Activated CD4-positive, alpha-beta T cell treated with anti-CD3 and anti-CD28 coated beads for 36 hours (primary cell): ENCODE measurements at regions not wholly inside any gene's neighbourhood (a gene's known extent, or its start where the extent isn't known, plus 50 kb on each side); places are given as distances from the start of the nearest gene placed in this dataset.

Source experiments
- ATAC-seq: fragments of 200-7000 bp; cut with Tn5 transposase; one replicate; pipeline ENCODE4 v1.10.0; 2021; ENCODE audit warnings: mild to moderate bottlenecking, moderate library complexity
- CTCF ChIA-PET: fragments of 350-600 bp; sonication (Branson Sonifier 250); formaldehyde crosslinking; loops from one replicate; lab custom pipeline; 2021; ENCODE audit warnings: antibody characterized with exemption; lab: Charles Lee
- POLR2A ChIA-PET: fragments of 350-600 bp; sonication (Branson Sonifier 250); formaldehyde crosslinking; loops from one replicate; lab custom pipeline; 2021; ENCODE audit warnings: antibody characterized with exemption, inconsistent platforms; lab: Charles Lee
- DNase-seq: peaks from one replicate; pipeline ENCODE4 v3.0.0-alpha.2; 2020
- H3K27ac Mint-ChIP-seq: one replicate; pipeline ENCODE4 v1.8.0; 2021; ENCODE audit warnings: mixed read lengths
- H3K27me3 Mint-ChIP-seq: one replicate; pipeline ENCODE4 v1.8.0; 2021; ENCODE audit warnings: mixed read lengths
- H3K36me3 Mint-ChIP-seq: one replicate; pipeline ENCODE4 v1.8.0; 2021; ENCODE audit warnings: low read depth, mixed read lengths
- H3K4me1 Mint-ChIP-seq: one replicate; pipeline ENCODE4 v1.8.0; 2021; ENCODE audit warnings: mixed read lengths
- H3K4me3 Mint-ChIP-seq: one replicate; pipeline ENCODE4 v1.8.0; 2021; ENCODE audit warnings: mild to moderate bottlenecking, moderate library complexity, mixed read lengths
- H3K9me3 Mint-ChIP-seq: one replicate; pipeline ENCODE4 v1.8.0; 2021; ENCODE audit warnings: low read depth, mixed read lengths
- intact Hi-C, 2 experiments: fragments of 100-400 bp; cut with DNase I in 1 of 2; cut with micrococcal nuclease in 1 of 2; formaldehyde crosslinking; loops; one replicate each; pipeline versions ENCODE4 v1.14.2 to v1.15.1; 2022 to 2024; cut with DNase I, micrococcal nuclease

- H3K36me3 Mint-ChIP-seq = no peaks in the 10 kb centered on the region
- intact Hi-C loops = no loop called here
- DNase-seq (no peak), ATAC-seq (no peak)
- H3K27me3 Mint-ChIP-seq = no peaks in the 10 kb centered on the region
- H3K9me3 Mint-ChIP-seq = no peaks in the 10 kb centered on the region
- no peaks in the 10 kb centered on the region for H3K4me1 Mint-ChIP-seq
- no peak overlapping the region for H3K4me3 Mint-ChIP-seq
- ChIA-PET CTCF (interaction anchor here (0.5 kb wide), 1 partner anchor 15 kb away, joined by 3 read pairs; no protein-coding TSS in a partner anchor), POLR2A (interaction anchor here (1.0 kb wide), 1 partner anchor 17 kb away, joined by 3 read pairs; no protein-coding TSS in a partner anchor)
- H3K27ac Mint-ChIP-seq = no peak overlapping the region
Measured at GRCh38 chr2:16138811-16139662, 198.7 kb downstream of the MYCN start.

GRCh38 chr2:16137080-16137755, 196.9 kb downstream of the MYCN start:
- no peaks in the 10 kb centered on the region for H3K9me3 Mint-ChIP-seq
- ChIA-PET CTCF (interaction anchor here (0.7 kb wide), 1 partner anchor 439 kb away, joined by 3 read pairs; no protein-coding TSS in a partner anchor), POLR2A (no interaction called here)
- ATAC-seq = no peak
- intact Hi-C loops = no loop called here
- H3K4me3 Mint-ChIP-seq = no peak overlapping the region
- no peaks in the 10 kb centered on the region for H3K27me3 Mint-ChIP-seq
- no peak for DNase-seq
- H3K36me3 Mint-ChIP-seq = no peaks in the 10 kb centered on the region
- no peak overlapping the region for H3K27ac Mint-ChIP-seq
- no peaks in the 10 kb centered on the region for H3K4me1 Mint-ChIP-seq

- no peaks in the 10 kb centered on the region for H3K36me3 Mint-ChIP-seq
- H3K27me3 Mint-ChIP-seq = no peaks in the 10 kb centered on the region
- H3K4me3 Mint-ChIP-seq = no peak overlapping the region
- CTCF ChIA-PET = no interaction called here
- no peak overlapping the region for H3K27ac Mint-ChIP-seq
- ATAC-seq = no peak
- no peaks in the 10 kb centered on the region for H3K9me3 Mint-ChIP-seq
- POLR2A ChIA-PET = no interaction called here
- no peak for DNase-seq
- no peaks in the 10 kb centered on the region for H3K4me1 Mint-ChIP-seq
- intact Hi-C loops = no loop called here
Measured at GRCh38 chr2:16136461-16137035, 196.2 kb downstream of the MYCN start.

GRCh38 chr2:16135913-16136310, 195.6 kb downstream of the MYCN start:
- no peak overlapping the region for H3K27ac Mint-ChIP-seq
- POLR2A ChIA-PET = no interaction called here
- intact Hi-C loops = no loop called here
- no peak overlapping the region for H3K4me3 Mint-ChIP-seq
- DNase-seq = no peak
- no peaks in the 10 kb centered on the region for H3K36me3 Mint-ChIP-seq
- CTCF ChIA-PET = interaction anchor here (0.6 kb wide), 1 partner anchor 179 kb away, joined by 3 read pairs; no protein-coding TSS in a partner anchor
- H3K9me3 Mint-ChIP-seq = no peaks in the 10 kb centered on the region
- H3K4me1 Mint-ChIP-seq = no peaks in the 10 kb centered on the region
- no peak for ATAC-seq
- no peaks in the 10 kb centered on the region for H3K27me3 Mint-ChIP-seq

- no peaks in the 10 kb centered on the region for H3K9me3 Mint-ChIP-seq
- no peaks in the 10 kb centered on the region for H3K36me3 Mint-ChIP-seq
- ChIA-PET CTCF (interaction anchor here (0.6 kb wide), 1 partner anchor 178 kb away, joined by 3 read pairs; no protein-coding TSS in a partner anchor), POLR2A (no interaction called here)
- DNase-seq = no peak
- ATAC-seq = no peak
- H3K4me3 Mint-ChIP-seq = no peak overlapping the region
- no peak overlapping the region for H3K27ac Mint-ChIP-seq
- H3K27me3 Mint-ChIP-seq = no peaks in the 10 kb centered on the region
- intact Hi-C loops = no loop called here
- H3K4me1 Mint-ChIP-seq = no peaks in the 10 kb centered on the region
Measured at GRCh38 chr2:16135196-16135912, 195.0 kb downstream of the MYCN start.

- CTCF ChIA-PET = no interaction called here
- Mint-ChIP-seq H3K4me1 (no peaks in the 10 kb centered on the region), H3K9me3 (no peaks in the 10 kb centered on the region), H3K27me3 (no peaks in the 10 kb centered on the region), H3K27ac (no peak overlapping the region), H3K4me3 (no peak overlapping the region), H3K36me3 (no peaks in the 10 kb centered on the region)
- ATAC-seq (no peak), DNase-seq (no peak)
- intact Hi-C loops = no loop called here
- POLR2A ChIA-PET = no interaction called here
Measured at GRCh38 chr2:16134436-16135165, 194.3 kb downstream of the MYCN start.

- ChIA-PET CTCF (no interaction called here), POLR2A (no interaction called here)
- Mint-ChIP-seq H3K9me3 (no peaks in the 10 kb centered on the region), H3K27me3 (peaks cover 2% of the 10 kb centered on the region), H3K4me3 (no peak overlapping the region), H3K27ac (no peak overlapping the region), H3K36me3 (no peaks in the 10 kb centered on the region), H3K4me1 (no peaks in the 10 kb centered on the region)
- no peak for ATAC-seq
- intact Hi-C loops = no loop called here
- no peak for DNase-seq
Measured at GRCh38 chr2:16130906-16131400, 190.6 kb downstream of the MYCN start.

- ChIA-PET CTCF (no interaction called here), POLR2A (no interaction called here)
- H3K9me3 Mint-ChIP-seq = no peaks in the 10 kb centered on the region
- no peak overlapping the region for H3K4me3 Mint-ChIP-seq
- H3K4me1 Mint-ChIP-seq = no peaks in the 10 kb centered on the region
- ATAC-seq (no peak), DNase-seq (no peak)
- H3K27me3 Mint-ChIP-seq = peaks cover 2% of the 10 kb centered on the region
- no peak overlapping the region for H3K27ac Mint-ChIP-seq
- intact Hi-C loops = no loop called here
- no peaks in the 10 kb centered on the region for H3K36me3 Mint-ChIP-seq
Measured at GRCh38 chr2:16130541-16130880, 190.2 kb downstream of the MYCN start.

GRCh38 chr2:16129716-16130540, 189.6 kb downstream of the MYCN start:
- Mint-ChIP-seq H3K36me3 (no peaks in the 10 kb centered on the region), H3K4me3 (no peak overlapping the region), H3K9me3 (no peaks in the 10 kb centered on the region), H3K27ac (no peak overlapping the region), H3K4me1 (no peaks in the 10 kb centered on the region), H3K27me3 (peaks cover 2% of the 10 kb centered on the region)
- intact Hi-C loops = no loop called here
- CTCF ChIA-PET = no interaction called here
- no peak for ATAC-seq
- POLR2A ChIA-PET = interaction anchor here (0.6 kb wide), 1 partner anchor 1429 kb away, joined by 3 read pairs; no protein-coding TSS in a partner anchor
- DNase-seq = no peak
